ENCODE measurements at regions not wholly inside any gene's neighbourhood (a gene's known extent, or its start where the extent isn't known, plus 50 kb on each side); places are given as distances from the start of the nearest gene placed in this dataset.

DNA sequence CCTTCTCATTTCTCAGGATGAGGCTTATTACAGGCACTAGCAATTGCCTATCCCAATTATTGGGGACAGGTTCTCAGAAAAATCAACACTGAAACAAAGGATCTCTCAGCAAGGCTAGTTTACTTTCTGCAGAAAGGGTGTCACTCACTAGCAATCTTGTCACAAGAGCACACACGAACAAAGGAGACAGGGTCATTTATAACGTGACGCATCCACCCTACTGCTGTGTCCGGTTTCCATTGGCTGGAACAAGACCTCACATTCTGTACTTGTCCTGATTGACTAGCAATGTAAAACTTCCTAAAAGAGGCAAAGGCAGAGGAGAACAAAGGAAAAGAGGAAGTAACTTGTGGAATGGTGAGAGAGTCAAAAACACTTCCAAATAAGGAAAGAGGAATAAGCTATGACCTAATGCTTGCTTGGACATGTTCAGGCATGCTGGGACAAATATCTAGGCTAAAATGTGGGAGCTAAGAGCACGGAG, 160.2 kb upstream of the STXBP5 start (continued):
- TF ChIP-seq ZBTB40 (IDR thresholded peaks at IDR 0.05; ENCODE audit: borderline replicate concordance): no peak
- TF ChIP-seq, protein P1, sequence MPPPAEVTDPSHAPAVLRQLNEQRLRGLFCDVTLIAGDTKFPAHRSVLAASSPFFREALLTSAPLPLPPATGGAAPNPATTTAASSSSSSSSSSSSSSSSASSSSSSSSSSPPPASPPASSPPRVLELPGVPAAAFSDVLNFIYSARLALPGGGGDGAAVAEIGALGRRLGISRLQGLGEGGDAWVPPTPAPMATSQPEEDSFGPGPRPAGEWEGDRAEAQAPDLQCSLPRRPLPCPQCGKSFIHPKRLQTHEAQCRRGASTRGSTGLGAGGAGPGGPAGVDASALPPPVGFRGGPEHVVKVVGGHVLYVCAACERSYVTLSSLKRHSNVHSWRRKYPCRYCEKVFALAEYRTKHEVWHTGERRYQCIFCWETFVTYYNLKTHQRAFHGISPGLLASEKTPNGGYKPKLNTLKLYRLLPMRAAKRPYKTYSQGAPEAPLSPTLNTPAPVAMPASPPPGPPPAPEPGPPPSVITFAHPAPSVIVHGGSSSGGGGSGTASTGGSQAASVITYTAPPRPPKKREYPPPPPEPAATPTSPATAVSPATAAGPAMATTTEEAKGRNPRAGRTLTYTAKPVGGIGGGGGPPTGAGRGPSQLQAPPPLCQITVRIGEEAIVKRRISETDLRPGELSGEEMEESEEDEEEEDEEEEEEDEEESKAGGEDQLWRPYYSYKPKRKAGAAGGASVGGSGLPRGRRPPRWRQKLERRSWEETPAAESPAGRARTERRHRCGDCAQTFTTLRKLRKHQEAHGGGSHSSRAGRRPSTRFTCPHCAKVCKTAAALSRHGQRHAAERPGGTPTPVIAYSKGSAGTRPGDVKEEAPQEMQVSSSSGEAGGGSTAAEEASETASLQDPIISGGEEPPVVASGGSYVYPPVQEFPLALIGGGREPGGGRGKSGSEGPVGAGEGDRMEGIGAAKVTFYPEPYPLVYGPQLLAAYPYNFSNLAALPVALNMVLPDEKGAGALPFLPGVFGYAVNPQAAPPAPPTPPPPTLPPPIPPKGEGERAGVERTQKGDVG (CRISPR knock-in tag; IDR thresholded peaks at IDR 0.05): no peak
- no peak for TF ChIP-seq MYC (IDR thresholded peaks at IDR 0.05; ENCODE audit: insufficient read depth, insufficient read length, insufficient replicate concordance, low read length, severe bottlenecking)

Measured in GM12878 (cell line).